GM18498 (cell line): ENCODE measurements at regions not wholly inside any gene's neighbourhood (a gene's known extent, or its start where the extent isn't known, plus 50 kb on each side); places are given as distances from the start of the nearest gene placed in this dataset.
A peak's percentile ranks its signal among the peaks of the same experiment; 100 is the strongest.

Source experiments
- ATAC-seq: cut with Tn5 transposase; IDR thresholded peaks from one replicate; pipeline ENCODE4 v1.9.1; 2021; ENCODE audit warnings: mild to moderate bottlenecking, moderate library complexity; ENCODE audit not compliant: unreplicated experiment

DNA sequence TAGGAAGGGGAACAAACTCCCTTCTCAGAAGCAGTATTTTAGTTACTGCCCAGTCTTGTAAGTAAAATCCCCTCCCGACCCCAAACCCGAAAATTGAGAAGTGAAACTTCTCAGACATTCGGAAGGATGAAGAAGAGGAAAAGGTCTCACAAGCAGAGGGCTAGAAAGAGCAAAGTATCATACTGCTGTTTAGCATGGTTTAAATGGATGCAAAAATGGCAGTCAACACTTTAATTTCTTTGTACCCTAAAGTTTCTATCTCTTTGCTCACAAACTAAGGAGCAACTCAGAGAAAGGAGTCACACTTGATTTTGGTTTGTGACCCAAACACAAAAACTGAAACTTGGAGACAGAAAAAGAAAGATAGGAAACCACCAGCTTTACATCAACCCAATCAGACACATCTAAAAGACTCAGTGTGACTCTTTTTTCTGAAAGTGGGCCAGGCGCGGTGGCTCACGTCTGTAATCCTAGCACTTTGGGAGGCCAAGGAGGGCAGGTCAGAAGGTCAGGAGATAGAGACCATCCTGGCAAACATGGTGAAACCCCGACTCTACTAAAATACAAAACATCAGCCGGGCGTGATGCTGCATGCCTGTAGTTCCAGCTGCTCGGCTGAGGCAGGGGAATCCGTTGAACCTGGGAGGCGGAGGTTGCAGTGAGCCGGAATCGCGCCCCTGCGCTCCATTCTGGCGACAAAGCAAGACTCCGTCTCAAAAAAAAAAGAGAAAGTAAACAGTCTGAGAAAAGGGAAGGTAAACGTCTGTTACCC, 63.2 kb upstream of the ATP11B start:
- ATAC-seq: peak; percentile 79

DNA sequence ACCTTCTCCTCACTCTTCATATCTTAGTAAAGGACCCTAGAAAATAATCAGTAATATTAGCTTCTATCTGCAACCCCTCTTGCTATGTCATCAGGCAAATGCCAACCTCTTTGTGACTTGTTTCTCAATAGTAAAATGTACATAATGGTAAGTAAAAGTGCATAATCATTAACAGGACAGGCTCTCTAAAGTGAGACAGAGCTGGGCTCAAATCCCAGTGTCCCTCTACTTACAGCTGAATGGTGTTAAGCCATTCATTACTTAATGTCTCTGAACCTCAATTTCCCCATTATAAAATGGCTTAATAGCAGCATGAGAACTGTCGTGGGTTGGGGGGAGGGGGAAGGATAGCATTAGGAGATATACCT, 62.6 kb upstream of the ATP11B start:
- ATAC-seq: no peak

DNA sequence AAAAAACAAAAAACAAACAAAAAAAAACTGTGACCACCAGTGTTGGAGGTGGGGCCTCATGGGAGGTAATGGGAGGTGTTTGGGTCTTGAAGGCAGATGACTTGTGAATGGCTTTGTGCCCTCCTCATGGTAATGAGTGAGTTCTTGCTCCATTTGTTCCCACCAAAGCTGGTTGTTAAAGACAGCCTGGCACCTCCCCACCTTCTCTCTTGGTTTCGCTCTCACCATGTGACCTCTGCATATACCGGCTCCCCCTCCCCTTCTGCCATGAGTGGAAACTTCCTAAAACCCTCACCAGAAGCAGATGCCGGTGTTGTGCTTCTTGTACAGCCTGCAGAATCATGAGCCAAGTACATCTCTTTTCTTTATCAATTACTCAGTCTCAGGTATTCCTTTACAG, 61.5 kb upstream of the ATP11B start:
- no peak for ATAC-seq

DNA sequence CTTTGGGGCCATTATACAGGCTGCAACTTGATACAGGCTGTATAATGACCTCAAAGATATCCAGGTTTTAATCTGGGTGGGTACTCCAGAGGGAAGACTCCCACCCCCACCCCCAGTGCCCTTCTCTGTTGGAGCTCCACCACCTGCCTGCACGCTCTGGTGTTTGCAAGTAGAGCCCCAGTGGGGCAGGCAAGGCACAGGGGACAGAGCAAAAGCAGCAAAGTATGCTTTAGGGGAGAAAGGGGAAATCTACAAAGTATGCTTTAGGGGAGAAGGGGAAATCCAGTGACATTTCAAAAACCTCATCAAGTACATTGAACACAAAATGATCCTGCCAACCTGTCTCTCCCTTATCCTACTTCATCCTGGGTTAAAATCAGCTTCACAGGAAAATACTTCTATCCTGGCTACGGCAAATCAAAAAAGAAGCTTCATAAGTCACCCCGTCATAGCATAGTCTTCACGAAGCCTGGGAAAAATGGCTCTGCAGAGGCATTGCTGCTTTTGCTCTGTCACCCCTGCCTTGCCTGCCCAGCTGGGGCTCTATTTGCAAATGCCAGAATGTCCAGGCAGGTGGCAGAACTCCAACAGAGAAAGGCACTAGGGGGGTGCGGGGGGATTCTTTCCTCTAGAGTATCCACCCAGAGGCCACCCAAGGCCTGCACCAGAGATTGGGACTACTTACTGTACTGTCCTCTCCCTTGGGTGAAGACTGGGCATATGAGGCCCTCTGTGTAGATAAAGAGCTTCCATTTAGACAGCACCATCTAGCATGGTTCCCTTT, 60.9 kb upstream of the ATP11B start:
- no peak for ATAC-seq

DNA sequence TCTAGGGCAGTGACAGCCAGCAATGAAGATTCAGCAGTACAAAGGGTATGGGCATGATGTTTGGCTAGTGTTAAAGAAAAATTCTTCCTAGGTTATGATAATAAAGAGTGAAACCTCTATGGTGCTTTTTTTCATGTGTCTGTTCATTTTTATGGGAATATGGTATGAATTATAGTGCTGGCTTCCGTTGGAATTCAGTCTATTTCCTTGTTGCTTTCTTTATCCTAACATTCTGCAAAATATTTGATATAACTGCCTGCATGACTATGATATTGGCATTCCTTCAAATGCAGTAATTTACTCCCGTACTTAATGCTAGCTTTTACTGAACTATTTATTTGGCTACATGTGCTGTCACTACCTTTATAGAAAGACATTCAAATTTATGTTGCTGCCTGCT, 57.6 kb upstream of the ATP11B start:
- ATAC-seq: no peak

DNA sequence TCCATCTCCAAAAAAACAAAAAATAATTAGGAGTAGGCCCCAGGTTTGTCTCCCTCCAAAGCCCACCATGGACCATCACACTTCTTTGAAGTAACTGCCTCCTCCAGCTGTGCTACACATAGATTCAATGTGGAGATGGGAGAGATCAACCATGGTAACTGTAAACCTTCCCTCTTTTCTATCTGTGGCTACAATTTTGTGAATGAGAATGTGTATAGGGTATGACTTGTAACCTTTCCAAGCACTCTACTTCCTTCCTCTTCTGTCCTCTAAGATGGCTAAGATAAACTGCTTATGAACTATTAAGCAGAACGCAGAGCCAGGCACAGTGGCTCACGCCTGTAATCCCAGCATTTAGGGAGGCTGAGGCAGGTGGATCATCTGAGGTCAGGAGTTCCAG, 55.5 kb upstream of the ATP11B start:
- ATAC-seq: no peak

DNA sequence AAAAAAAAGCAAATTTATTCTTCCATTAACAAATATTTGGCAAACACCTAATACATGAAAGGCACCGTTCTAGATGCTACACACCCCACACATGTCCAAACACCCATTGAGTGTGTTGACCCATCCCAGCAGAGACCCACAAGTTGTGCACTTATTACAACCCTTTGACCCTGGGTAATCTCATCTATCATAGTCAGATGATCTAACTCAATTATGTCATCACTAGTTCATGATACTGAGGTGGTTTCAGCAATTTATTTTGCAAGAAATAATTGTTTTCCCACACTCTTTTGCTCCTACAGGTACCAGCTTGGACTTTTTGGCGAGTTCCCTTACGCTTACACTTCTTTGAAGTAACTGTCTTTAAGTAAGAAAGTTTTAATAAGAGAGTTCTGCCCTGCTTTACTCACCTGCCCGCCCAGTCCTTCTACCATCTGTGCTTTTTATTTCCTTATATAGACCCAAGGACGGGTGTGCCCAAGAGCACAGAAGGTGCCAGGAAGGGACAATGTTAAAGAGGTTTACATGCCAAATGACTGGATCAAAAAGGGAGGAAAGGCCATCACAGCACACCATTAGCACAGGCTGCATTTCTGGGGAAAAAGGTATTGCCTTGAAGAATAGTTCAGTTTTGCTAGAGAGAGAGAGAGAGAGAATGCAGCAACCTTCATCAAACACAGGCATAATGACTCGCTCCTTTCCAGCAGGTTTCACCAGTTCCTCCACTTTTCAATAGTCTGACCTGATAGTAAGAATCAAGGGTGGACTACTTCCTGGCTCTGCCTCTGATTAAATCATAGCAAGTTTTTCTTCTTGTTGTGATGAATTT, 54.5 kb upstream of the ATP11B start:
- ATAC-seq: no peak

DNA sequence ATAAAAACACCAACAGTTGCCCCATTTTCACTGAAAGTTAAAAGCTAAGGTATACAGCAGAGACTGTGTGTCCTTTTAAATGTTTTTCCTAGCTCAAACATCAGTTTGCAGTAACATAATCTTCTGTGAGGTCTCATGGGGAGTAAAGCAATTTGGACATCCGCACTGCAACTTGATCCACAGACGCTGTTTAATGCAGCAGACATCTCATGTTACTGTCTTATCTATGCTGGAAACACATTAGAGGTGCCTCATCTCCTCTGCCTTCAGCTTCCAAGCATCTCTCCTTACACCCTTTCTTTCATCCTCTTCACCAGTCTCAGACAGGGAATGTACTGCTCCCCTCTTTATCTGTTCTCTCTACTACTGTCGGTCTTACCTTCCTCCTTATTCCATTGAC, 53.7 kb upstream of the ATP11B start:
- ATAC-seq: no peak

DNA sequence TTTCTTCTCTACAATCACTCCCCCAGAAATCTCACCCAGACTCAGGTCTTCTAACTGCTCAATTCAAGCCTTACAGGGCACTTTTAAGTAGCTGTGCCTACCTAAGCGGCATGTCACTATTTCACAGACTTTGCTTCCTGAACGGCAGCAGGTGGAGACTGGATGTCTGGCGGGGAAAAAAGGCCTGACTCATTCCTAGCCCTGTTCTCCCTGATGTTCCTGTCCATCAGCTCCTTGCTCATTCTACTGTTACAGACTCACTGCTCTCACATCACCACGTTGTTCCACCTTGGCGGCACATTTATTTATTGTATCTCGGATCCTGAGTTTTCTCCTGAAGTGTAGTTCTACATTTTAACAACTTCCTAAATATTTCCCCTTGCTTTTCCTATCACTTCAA, 52.6 kb upstream of the ATP11B start:
- no peak for ATAC-seq

DNA sequence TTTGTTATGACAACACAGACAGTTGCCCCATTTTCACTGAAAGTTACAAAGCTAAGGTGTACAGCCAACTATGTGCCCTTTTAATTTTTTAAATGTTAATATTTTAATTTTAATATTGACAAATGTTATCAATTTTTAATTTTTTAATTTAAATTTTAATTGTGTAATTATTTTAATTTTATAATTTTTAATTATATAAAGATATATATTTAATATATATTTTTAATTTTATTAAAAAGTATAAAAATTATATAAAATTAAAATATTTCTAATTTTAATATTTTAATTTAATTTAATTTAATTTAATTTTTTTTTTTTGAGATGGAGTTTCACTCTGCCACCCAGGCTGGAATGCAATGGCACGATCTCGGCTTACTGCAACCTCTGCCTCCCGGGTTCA, 52.1 kb upstream of the ATP11B start:
- ATAC-seq: no peak
